Upper lobe of right lung (tissue), 1 donor: ENCODE measurements at regions not wholly inside any gene's neighbourhood (a gene's known extent, or its start where the extent isn't known, plus 50 kb on each side); places are given as distances from the start of the nearest gene placed in this dataset.
A peak's percentile ranks its signal among the peaks of the same experiment; 100 is the strongest.
"Not testable (repeated sequence)": the region's sequence is repeated elsewhere in the genome, so short reads cannot be mapped to it uniquely, and the experiment has no call there.

Source experiments
- ATAC-seq: fragments of 200-7000 bp; cut with Tn5 transposase; one replicate; pipeline ENCODE4 v1.9.1; 2020; ENCODE audit warnings: mild to moderate bottlenecking, moderate library complexity
- DNase-seq: peaks from one replicate; pipeline ENCODE4 v3.0.0-alpha.2; 2020
- H3K27ac ChIP-seq: fragments of 200-600 bp; one replicate; pipeline ENCODE4 v1.8.0; 2022
- H3K27me3 ChIP-seq: fragments of 200-600 bp; one replicate; pipeline ENCODE4 v1.8.0; 2022; ENCODE audit warnings: mild to moderate bottlenecking
- H3K36me3 ChIP-seq: fragments of 200-600 bp; one replicate; pipeline ENCODE4 v1.8.0; 2022
- H3K4me1 ChIP-seq: fragments of 200-600 bp; one replicate; pipeline ENCODE4 v1.8.0; 2022
- H3K4me3 ChIP-seq: fragments of 200-600 bp; one replicate; pipeline ENCODE4 v1.8.0; 2022; ENCODE audit warnings: mild to moderate bottlenecking
- H3K9me3 ChIP-seq: fragments of 200-600 bp; one replicate; pipeline ENCODE4 v1.8.0; 2022
- CTCF ChIP-seq: fragments of 200-600 bp; IDR thresholded peaks from one replicate; pipeline ENCODE4 v1.8.0; 2022; ENCODE audit warnings: antibody characterized with exemption
- intact Hi-C: fragments of 100-400 bp; cut with DNase I; formaldehyde crosslinking; loops from one replicate; pipeline ENCODE4 v1.11.0; 2022
- donor health status: DM: no; HTN: yes; CAD: no; lungs with severe emphysema.

GRCh38 chrY:18669790-18670189 lies 103.7 kb downstream of the HSFY2 start:
- intact Hi-C loops = no loop called here
- no peaks in the 10 kb centered on the region for H3K4me1 ChIP-seq
- no peaks in the 10 kb centered on the region for H3K27me3 ChIP-seq
- no peak for DNase-seq
- no peaks in the 10 kb centered on the region for H3K36me3 ChIP-seq
- no peaks in the 10 kb centered on the region for H3K9me3 ChIP-seq
- no peak overlapping the region for H3K27ac ChIP-seq
- ATAC-seq = peak; percentile 55
- no peak overlapping the region for H3K4me3 ChIP-seq
- peak; percentile 28 for TF ChIP-seq CTCF

- H3K27me3 ChIP-seq = no peaks in the 10 kb centered on the region
- no peaks in the 10 kb centered on the region for H3K9me3 ChIP-seq
- no peak overlapping the region for H3K4me3 ChIP-seq
- intact Hi-C loops = no loop called here
- H3K36me3 ChIP-seq = no peaks in the 10 kb centered on the region
- no peaks in the 10 kb centered on the region for H3K4me1 ChIP-seq
- TF ChIP-seq CTCF = no peak
- DNase-seq (no peak), ATAC-seq (no peak)
- H3K27ac ChIP-seq = no peak overlapping the region
Measured at GRCh38 chrY:18671970-18672369, 101.6 kb downstream of the HSFY2 start.

DNA sequence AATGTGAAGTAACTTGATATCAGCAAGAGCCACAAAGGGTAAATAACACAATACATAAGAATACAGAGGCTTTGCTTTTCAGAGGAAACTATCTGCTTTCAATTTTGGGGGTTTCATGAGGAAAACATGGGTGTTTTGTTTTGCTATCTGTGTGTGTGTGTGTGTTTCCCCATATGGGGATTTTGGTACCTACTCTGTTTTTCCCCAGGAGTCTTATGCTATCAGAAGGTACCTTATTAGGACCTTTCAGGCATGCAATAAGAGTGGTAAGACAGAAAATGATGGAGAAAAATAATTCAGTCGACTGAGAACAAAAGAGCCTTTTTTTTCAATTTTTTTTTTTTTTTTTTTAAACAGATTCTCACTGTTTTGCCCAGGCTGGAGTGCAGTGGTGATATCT lies 87.5 kb downstream of the HSFY2 start:
- DNase-seq, H3K4me3 ChIP-seq, H3K27ac ChIP-seq, H3K27me3 ChIP-seq, intact Hi-C loops, H3K36me3 ChIP-seq, H3K9me3 ChIP-seq, H3K4me1 ChIP-seq, ATAC-seq: not testable (repeated sequence)

GRCh38 chrY:18688362-18688761 lies 85.2 kb downstream of the HSFY2 start:
- H3K4me1 ChIP-seq, H3K27me3 ChIP-seq, DNase-seq, H3K9me3 ChIP-seq, H3K27ac ChIP-seq, intact Hi-C loops, H3K4me3 ChIP-seq, ATAC-seq, H3K36me3 ChIP-seq: not testable (repeated sequence)

DNA sequence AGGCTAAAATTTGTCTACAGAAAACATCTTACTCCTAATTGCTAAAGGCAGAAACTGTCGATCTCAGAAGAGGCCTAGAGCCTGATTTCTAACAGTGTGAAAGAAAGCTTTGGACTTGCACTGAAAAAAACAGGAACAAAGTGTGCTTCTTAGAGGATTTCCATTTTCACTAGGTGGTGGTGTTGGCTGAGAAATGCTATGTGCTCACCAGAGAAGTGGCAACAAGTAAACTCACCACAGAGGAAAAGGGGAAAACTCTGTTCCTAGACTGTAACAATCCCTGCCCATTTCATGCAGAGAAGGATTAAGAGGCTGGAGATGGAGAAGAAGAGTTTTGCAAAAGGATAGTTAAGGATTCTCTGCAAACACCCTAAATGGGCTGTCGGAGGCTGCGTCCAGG lies 84.1 kb downstream of the HSFY2 start:
- ATAC-seq, H3K9me3 ChIP-seq, H3K4me1 ChIP-seq, DNase-seq, H3K36me3 ChIP-seq, H3K27me3 ChIP-seq, intact Hi-C loops, H3K4me3 ChIP-seq, H3K27ac ChIP-seq: not testable (repeated sequence)

GRCh38 chrY:18689890-18690593 lies 83.5 kb downstream of the HSFY2 start:
- H3K9me3 ChIP-seq, H3K4me1 ChIP-seq, ATAC-seq, DNase-seq, H3K4me3 ChIP-seq, H3K27ac ChIP-seq, H3K36me3 ChIP-seq, H3K27me3 ChIP-seq, intact Hi-C loops: not testable (repeated sequence)

DNA sequence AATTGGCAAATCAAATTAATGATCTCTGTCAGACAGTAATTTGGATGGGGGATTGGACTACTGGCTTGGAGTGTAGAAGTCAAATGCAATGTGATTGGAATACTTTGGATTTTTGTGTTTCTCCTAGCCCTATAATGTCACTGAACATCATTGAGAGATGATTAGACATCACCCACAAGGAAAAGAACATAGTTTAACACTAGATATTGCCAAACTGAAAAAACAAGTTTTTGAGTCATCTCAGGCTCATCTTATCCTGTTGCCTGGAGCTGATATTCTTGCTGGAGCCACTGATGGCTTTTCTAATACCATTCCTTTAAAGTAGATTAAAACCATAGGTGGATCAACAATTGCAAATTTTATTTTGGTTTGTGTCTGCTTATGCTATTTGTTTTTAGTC lies 76.7 kb downstream of the HSFY2 start:
- DNase-seq, H3K4me3 ChIP-seq, H3K9me3 ChIP-seq, H3K27ac ChIP-seq, ATAC-seq, H3K4me1 ChIP-seq, intact Hi-C loops, H3K27me3 ChIP-seq, H3K36me3 ChIP-seq: not testable (repeated sequence)

GRCh38 chrY:18704198-18704597 lies 69.3 kb downstream of the HSFY2 start:
- intact Hi-C loops, H3K27me3 ChIP-seq, DNase-seq, H3K27ac ChIP-seq, H3K4me3 ChIP-seq, H3K36me3 ChIP-seq, H3K9me3 ChIP-seq, H3K4me1 ChIP-seq: not testable (repeated sequence)
- ATAC-seq = peak; percentile 65

- H3K4me3 ChIP-seq, DNase-seq, H3K27ac ChIP-seq, H3K9me3 ChIP-seq, H3K27me3 ChIP-seq, H3K4me1 ChIP-seq, H3K36me3 ChIP-seq, intact Hi-C loops: not testable (repeated sequence)
- ATAC-seq = peak; percentile 57
Measured at GRCh38 chrY:18711785-18712184, 61.8 kb downstream of the HSFY2 start.

GRCh38 chrY:18713760-18714159 lies 59.8 kb downstream of the HSFY2 start:
- ATAC-seq, DNase-seq, H3K4me1 ChIP-seq, intact Hi-C loops, H3K27ac ChIP-seq, H3K36me3 ChIP-seq, H3K27me3 ChIP-seq, H3K9me3 ChIP-seq, H3K4me3 ChIP-seq: not testable (repeated sequence)

- DNase-seq, H3K4me1 ChIP-seq, H3K4me3 ChIP-seq: not testable (repeated sequence)
Measured at GRCh38 chrY:18718714-18719113, 54.8 kb downstream of the HSFY2 start.

GRCh38 chrY:18720395-18720794 lies 53.1 kb downstream of the HSFY2 start:
- intact Hi-C loops, DNase-seq, H3K36me3 ChIP-seq, H3K27ac ChIP-seq, H3K4me3 ChIP-seq, H3K9me3 ChIP-seq, H3K4me1 ChIP-seq, H3K27me3 ChIP-seq: not testable (repeated sequence)
- peak; percentile 78 for ATAC-seq

More at GRCh38 chrY:18718714-18719113, 54.8 kb downstream of the HSFY2 start:
- H3K36me3 ChIP-seq, H3K27me3 ChIP-seq, H3K27ac ChIP-seq, ATAC-seq, intact Hi-C loops, H3K9me3 ChIP-seq: not testable (repeated sequence)
